ENCODE measurements at regions not wholly inside any gene's neighbourhood (a gene's known extent, or its start where the extent isn't known, plus 50 kb on each side); places are given as distances from the start of the nearest gene placed in this dataset.

- H4K91ac ChIP-seq (ENCODE audit: insufficient read depth, low read depth, low read length), result no peak overlapping the region
These were observed 395.0 kb downstream of the PCDH10 start for GRCh38 chr4:133544097-133544496.

More at GRCh38 chr4:133544097-133544496, 395.0 kb downstream of the PCDH10 start:
- in situ Hi-C loops (cut with MboI; ENCODE audit: low sequenced_read_pairs) (no loop called here), intact Hi-C loops (cut with micrococcal nuclease) (no loop called here), dilution Hi-C loops (cut with HindIII; ENCODE audit: low sequenced_read_pairs, unreplicated experiment) (no loop called here)
- Histone ChIP-seq H3K27me3 (ENCODE audit: control insufficient read depth, insufficient read depth, low read length) (no peaks in the 10 kb centered on the region), H2AK5ac (ENCODE audit: low read depth, low read length) (no peak overlapping the region), H3K9me1 (ENCODE audit: insufficient read depth, low read length) (no peaks in the 10 kb centered on the region), H3K9ac (ENCODE audit: low read depth, low read length) (no peak overlapping the region), H4K20me1 (ENCODE audit: insufficient read depth, low read length) (no peaks in the 10 kb centered on the region), H2BK120ac (ENCODE audit: low read depth, low read length) (no peak overlapping the region), H3K18ac (ENCODE audit: low read depth, low read length) (no peak overlapping the region), H3K4me1 (ENCODE audit: control insufficient read depth, insufficient read depth, low read length) (no peaks in the 10 kb centered on the region), H2BK20ac (ENCODE audit: low read depth, low read length) (no peak overlapping the region), H3K4me2 (ENCODE audit: low read depth, low read length) (no peak overlapping the region), H3K36me3 (ENCODE audit: control insufficient read depth, insufficient read depth, low read length) (no peaks in the 10 kb centered on the region), H3K79me1 (ENCODE audit: low read depth in 1 of 2, low read length in 2 of 2) (no peaks in the 10 kb centered on the region), H4K8ac (ENCODE audit: low read depth in 2 of 2, low read length in 2 of 2) (no peak overlapping the region), H2AFZ (replicated peaks; ENCODE audit: low read length, poor library complexity) (no peak overlapping the region), H2BK5ac (ENCODE audit: low read depth, low read length, poor library complexity, severe bottlenecking) (no peak overlapping the region), H3K9me3 (ENCODE audit: control insufficient read depth, insufficient read depth, low read length) (peaks cover 2% of the 10 kb centered on the region; the same call in 1 of the 2 replicates), H3K14ac (replicated peaks; ENCODE audit: low read depth, low read length) (no peak overlapping the region), H3K23ac (ENCODE audit: low read depth, low read length) (no peak overlapping the region), H3K4me3 (ENCODE audit: insufficient read depth, low read depth, low read length) (no peak overlapping the region), H3K56ac (ENCODE audit: extremely low read depth, insufficient read depth, low read length) (no peak overlapping the region), H3K4ac (ENCODE audit: low read depth, low read length) (no peak overlapping the region), H3K27ac (ENCODE audit: insufficient read depth, low read length) (no peak overlapping the region), H2AK9ac (replicated peaks; ENCODE audit: low read depth, low read length, poor library complexity) (no peak overlapping the region), H2BK15ac (ENCODE audit: low read depth, low read length) (no peak overlapping the region), H4K5ac (ENCODE audit: low read depth, low read length) (no peak overlapping the region)
- TF ChIP-seq MAFK (IDR thresholded peaks at IDR 0.05; ENCODE audit: low read depth, low read length) (no peak), RCOR1 (IDR thresholded peaks at IDR 0.05; ENCODE audit: insufficient replicate concordance, low read length) (no peak), POLR2A (IDR thresholded peaks at IDR 0.05; ENCODE audit: low read depth, low read length) (no peak), NFE2L2 (IDR thresholded peaks at IDR 0.05; ENCODE audit: low read depth, low read length) (no peak), CTCF (conservative IDR thresholded peaks at IDR 0.05; ENCODE audit: low read depth, low read length) (no peak), CHD1 (IDR thresholded peaks at IDR 0.05; ENCODE audit: low read depth, low read length) (no peak), MXI1 (IDR thresholded peaks at IDR 0.05; ENCODE audit: borderline replicate concordance, low read depth, low read length) (no peak), RFX5 (IDR thresholded peaks at IDR 0.05; ENCODE audit: low read depth, low read length) (no peak), MAZ (IDR thresholded peaks at IDR 0.05; ENCODE audit: borderline replicate concordance, low read depth, low read length) (no peak), BHLHE40 (IDR thresholded peaks at IDR 0.05; ENCODE audit: low read depth, low read length) (no peak), CEBPB (IDR thresholded peaks at IDR 0.05; ENCODE audit: low read depth, low read length) (no peak), RAD21 (IDR thresholded peaks at IDR 0.05; ENCODE audit: low read length) (no peak)
- TF ChIP-seq, protein P1, sequence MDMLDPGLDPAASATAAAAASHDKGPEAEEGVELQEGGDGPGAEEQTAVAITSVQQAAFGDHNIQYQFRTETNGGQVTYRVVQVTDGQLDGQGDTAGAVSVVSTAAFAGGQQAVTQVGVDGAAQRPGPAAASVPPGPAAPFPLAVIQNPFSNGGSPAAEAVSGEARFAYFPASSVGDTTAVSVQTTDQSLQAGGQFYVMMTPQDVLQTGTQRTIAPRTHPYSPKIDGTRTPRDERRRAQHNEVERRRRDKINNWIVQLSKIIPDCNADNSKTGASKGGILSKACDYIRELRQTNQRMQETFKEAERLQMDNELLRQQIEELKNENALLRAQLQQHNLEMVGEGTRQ (IDR thresholded peaks at IDR 0.05; ENCODE audit: low read depth, low read length), result no peak
- TF ChIP-seq, protein P2, sequence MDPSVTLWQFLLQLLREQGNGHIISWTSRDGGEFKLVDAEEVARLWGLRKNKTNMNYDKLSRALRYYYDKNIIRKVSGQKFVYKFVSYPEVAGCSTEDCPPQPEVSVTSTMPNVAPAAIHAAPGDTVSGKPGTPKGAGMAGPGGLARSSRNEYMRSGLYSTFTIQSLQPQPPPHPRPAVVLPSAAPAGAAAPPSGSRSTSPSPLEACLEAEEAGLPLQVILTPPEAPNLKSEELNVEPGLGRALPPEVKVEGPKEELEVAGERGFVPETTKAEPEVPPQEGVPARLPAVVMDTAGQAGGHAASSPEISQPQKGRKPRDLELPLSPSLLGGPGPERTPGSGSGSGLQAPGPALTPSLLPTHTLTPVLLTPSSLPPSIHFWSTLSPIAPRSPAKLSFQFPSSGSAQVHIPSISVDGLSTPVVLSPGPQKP (IDR thresholded peaks at IDR 0.05; ENCODE audit: borderline replicate concordance, low read depth, low read length), result no peak
- POLR2A ChIA-PET (ENCODE audit: unreplicated experiment), result no interaction called here
- WGBS, 2 experiments (ENCODE audit: extremely low coverage in 2 of 2, insufficient read length in 1 of 2), result 75% methylated on average over 2 of the region's 4 CpGs; no CpG with 5 or more reads in 1 of the 2 experiments
- CTCF ChIA-PET, result no interaction called here
- DNase-seq (no peak), ATAC-seq (ENCODE audit: low read depth) (no peak)
- no TSS peak for BruUV-seq (replicated peaks)

All from IMR-90 (cell line).